Kidney (tissue), 13 donors: ENCODE measurements at regions not wholly inside any gene's neighbourhood (a gene's known extent, or its start where the extent isn't known, plus 50 kb on each side); places are given as distances from the start of the nearest gene placed in this dataset.

Experiments used
- DNase-seq, 5 donors: peaks; one replicate each; pipeline ENCODE4 v3.0.0-alpha.2; 2013 to 2020
- FAIRE-seq: peaks from 2 replicates; lab custom pipeline; 2012; peaks lifted over from hg19 to GRCh38; lab: Jason Lieb, UNC
- H3K27ac ChIP-seq, 2 donors: one replicate each; pipeline ENCODE4 v1.7.0; 2013; ENCODE audit warnings: low read depth in 2 of 2, low read length in 2 of 2, inconsistent platforms in 1 of 2
- H3K27me3 ChIP-seq: one replicate; pipeline ENCODE4 v1.7.1; 2013; ENCODE audit warnings: low read length, inconsistent platforms; ENCODE audit not compliant: control insufficient read depth, insufficient read depth
- H3K36me3 ChIP-seq, 3 donors: one replicate each; pipeline versions ENCODE4 v1.7.0 to v1.7.1; 2013; ENCODE audit warnings: low read length in 3 of 3, control low read depth in 1 of 3, inconsistent platforms in 1 of 3; ENCODE audit not compliant: insufficient read depth in 3 of 3, control insufficient read depth in 2 of 3
- H3K4me1 ChIP-seq, 3 donors: one replicate each; pipeline versions ENCODE4 v1.7.0 to v1.7.1; 2013; ENCODE audit warnings: low read length in 3 of 3, inconsistent platforms in 1 of 3, low read depth in 1 of 3; ENCODE audit not compliant: control insufficient read depth in 2 of 3, insufficient read depth in 2 of 3
- H3K4me3 ChIP-seq, 3 donors: one replicate each; pipeline versions ENCODE4 v1.7.0 to v1.8.1; 2013; ENCODE audit warnings: low read length in 3 of 3, control low read depth in 1 of 3, inconsistent platforms in 1 of 3
- H3K9ac ChIP-seq, 3 donors: one replicate each; pipeline versions ENCODE4 v1.7.0 to v1.7.1; 2013; ENCODE audit warnings: low read length in 3 of 3, control low read depth in 1 of 3, inconsistent platforms in 1 of 3
- H3K9me3 ChIP-seq, 3 donors: one replicate each; pipeline versions ENCODE4 v1.7.0 to v1.7.1; 2013; ENCODE audit warnings: low read length in 3 of 3, control low read depth in 1 of 3, inconsistent platforms in 1 of 3; ENCODE audit not compliant: control insufficient read depth in 2 of 3, insufficient read depth in 1 of 3
- CTCF ChIP-seq: IDR thresholded peaks from 3 replicates; pipeline ENCODE4 v1.5.1; 2012; ENCODE audit warnings: mild to moderate bottlenecking, moderate library complexity, borderline replicate concordance; ENCODE audit not compliant: insufficient read depth; ENCODE audit errors: extremely low read depth
- intact Hi-C: fragments of 100-400 bp; cut with DNase I; formaldehyde crosslinking; loops from one replicate; pipeline ENCODE4 v1.11.1; 2022
- donor health status: control.
- donor health status: control.
- donor health status: control.
- donor health status: control.
- donor health status: control.
- donor health status: DM: yes; HTN: yes; CAD: no.
- donor health status: Normal renal cell carcinoma (clear cell type).

DNA sequence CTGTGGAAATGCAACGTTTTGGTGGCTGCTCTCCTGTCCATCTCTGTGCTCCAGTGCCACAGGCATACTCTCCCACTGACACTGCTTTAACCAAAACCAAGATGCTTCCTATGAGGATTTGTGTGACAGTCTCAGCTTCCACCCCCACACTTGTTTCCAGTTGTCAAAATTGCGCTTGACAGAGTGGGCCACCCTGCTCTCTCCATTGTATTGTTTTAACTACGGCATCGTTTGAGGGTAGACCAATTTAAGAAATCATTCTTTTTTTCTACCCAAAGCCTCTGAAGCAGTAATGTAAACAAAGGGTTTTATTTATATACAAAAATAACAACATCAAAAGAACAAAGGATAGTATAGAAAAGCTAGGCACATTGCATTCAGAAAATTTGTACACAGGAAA is 178.0 kb downstream of the INHBA start:
- TF ChIP-seq CTCF: no peak

DNA sequence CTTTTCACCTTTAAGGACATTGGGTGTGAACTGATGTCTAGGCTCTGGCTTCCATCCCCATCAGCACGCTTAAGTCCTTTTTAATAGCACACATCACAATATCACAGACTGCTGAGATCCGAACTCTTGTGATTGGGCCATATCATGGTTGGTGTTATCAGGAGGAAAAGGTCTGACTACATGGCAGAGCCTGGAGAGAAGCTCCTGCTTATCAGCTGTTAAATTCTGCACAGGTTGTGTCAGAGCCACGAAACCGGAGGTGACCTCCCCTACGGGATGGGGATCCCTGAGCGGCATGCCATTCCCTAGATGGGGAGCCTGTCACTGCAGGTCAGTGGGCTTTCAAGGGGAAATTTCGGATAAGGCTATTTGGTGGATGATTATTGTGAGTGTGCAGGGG is 182.4 kb downstream of the INHBA start:
- Histone ChIP-seq H3K9me3 (peaks cover 0 to 9% (median 5%) of the 10 kb centered on the region in 3 donors), H3K36me3 (no peaks in the 10 kb centered on the region), H3K9ac (no peak overlapping the region), H3K27ac (no peak overlapping the region), H3K4me1 (no peaks in the 10 kb centered on the region), H3K4me3 (no peak overlapping the region), H3K27me3 (no peaks in the 10 kb centered on the region)
- DNase-seq: no peak
- no peak for TF ChIP-seq CTCF
- FAIRE-seq: no peak
- intact Hi-C loops: no loop called here

More for the DNA sequence above, 178.0 kb downstream of the INHBA start:
- Histone ChIP-seq H3K4me1 (no peaks in the 10 kb centered on the region), H3K4me3 (no peak overlapping the region), H3K9me3 (peaks cover 0 to 9% (median 5%) of the 10 kb centered on the region in 3 donors), H3K27ac (no peak overlapping the region), H3K9ac (no peak overlapping the region), H3K27me3 (no peaks in the 10 kb centered on the region), H3K36me3 (no peaks in the 10 kb centered on the region)
- intact Hi-C loops: no loop called here
- FAIRE-seq (no peak), DNase-seq (no peak)

DNA sequence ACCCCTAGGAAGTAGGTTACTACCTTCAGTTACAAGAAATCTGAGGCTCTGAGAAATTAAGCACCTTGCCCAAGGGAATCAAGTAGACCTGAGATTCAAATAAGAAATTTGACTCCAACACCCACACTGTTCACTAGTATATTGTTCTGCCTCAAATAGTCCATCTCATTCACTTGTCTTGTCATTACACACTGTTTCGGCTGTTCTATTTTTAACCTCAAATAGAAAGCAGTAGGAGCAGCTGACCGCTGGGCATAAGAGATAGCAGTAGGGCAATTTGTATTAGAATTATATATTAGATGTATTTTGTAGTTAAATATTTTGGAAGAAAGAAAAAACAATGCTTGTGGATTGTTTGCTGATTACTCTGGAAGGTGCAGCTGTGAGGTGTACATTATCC is 185.1 kb downstream of the INHBA start:
- H3K27ac ChIP-seq: no peak overlapping the region
- H3K9me3 ChIP-seq: peaks cover 0 to 2% (median under 1%) of the 10 kb centered on the region in 3 donors
- H3K36me3 ChIP-seq: no peaks in the 10 kb centered on the region
- intact Hi-C loops: no loop called here
- H3K4me3 ChIP-seq: no peak overlapping the region
- TF ChIP-seq CTCF: no peak
- no peak overlapping the region for H3K9ac ChIP-seq
- H3K27me3 ChIP-seq: no peaks in the 10 kb centered on the region
- FAIRE-seq (no peak), DNase-seq (peak in 1 of 5 donors; percentile 6)
- no peaks in the 10 kb centered on the region for H3K4me1 ChIP-seq

- FAIRE-seq (no peak), DNase-seq (peak in 2 of 5 donors; percentile 2 to 10)
- Histone ChIP-seq H3K4me1 (peaks cover 0 to 6% (median 0%) of the 10 kb centered on the region in 3 donors), H3K9ac (no peak overlapping the region), H3K27me3 (no peaks in the 10 kb centered on the region), H3K9me3 (no peaks in the 10 kb centered on the region), H3K36me3 (no peaks in the 10 kb centered on the region), H3K27ac (no peak overlapping the region), H3K4me3 (no peak overlapping the region)
- no peak for TF ChIP-seq CTCF
- intact Hi-C loops: no loop called here
These were observed 194.1 kb downstream of the INHBA start for GRCh38 chr7:41508755-41509154.
